Activated CD8-positive, alpha-beta memory T cell treated with anti-CD3 and anti-CD28 coated beads, Interleukin-2, amount 50 U/mL, for 48 hours (primary cell): ENCODE measurements at regions not wholly inside any gene's neighbourhood (a gene's known extent, or its start where the extent isn't known, plus 50 kb on each side); places are given as distances from the start of the nearest gene placed in this dataset.
"Not testable (repeated sequence)": the region's sequence is repeated elsewhere in the genome, so short reads cannot be mapped to it uniquely, and the experiment has no call there.

Experiments
- DNase-seq: peaks from one replicate; pipeline ENCODE4 v3.0.0-alpha.2; 2020

DNA sequence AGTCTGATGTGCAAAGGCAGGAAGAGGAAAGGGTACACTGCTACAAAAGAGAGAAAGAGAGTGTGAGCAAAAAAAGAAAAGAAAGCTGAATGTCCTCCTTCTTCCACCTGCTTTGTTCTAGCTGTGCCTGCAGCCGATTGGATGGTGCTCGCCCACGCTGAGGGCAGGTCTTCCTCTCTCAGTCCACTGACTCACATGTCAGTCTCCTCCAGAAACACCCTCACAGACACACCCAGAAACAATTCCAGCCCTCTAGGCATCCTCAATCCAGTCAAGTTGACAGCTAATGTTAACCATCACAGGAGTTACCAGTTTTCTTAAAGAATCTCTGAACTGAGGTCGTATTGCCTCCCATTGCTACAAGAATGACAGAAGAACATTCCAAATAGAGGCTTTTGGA is 411.9 kb upstream of the SASH1 start:
- DNase-seq, result no peak

GRCh38 chr6:147933224-147933623 is 409.4 kb upstream of the SASH1 start:
- DNase-seq, result no peak

DNA sequence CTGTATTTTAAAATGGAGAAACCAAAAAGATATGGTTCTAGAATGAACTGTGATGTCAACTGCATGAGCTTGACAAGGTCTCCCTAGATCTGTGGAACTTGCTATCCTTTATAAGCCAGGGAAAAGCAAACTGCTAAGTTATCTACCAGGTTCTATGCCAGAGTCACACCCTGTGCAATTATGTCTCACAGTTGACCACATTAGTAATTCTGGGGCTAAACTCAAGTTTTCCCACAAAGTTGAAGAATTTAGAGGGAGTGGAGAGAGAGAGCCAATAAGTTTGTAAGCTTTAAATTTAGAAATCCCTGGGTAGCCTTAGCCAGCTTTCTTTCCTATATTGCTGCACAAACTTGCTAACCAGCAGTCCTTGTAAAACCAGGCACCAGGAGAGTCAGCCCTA is 407.0 kb upstream of the SASH1 start:
- DNase-seq, result no peak

DNA sequence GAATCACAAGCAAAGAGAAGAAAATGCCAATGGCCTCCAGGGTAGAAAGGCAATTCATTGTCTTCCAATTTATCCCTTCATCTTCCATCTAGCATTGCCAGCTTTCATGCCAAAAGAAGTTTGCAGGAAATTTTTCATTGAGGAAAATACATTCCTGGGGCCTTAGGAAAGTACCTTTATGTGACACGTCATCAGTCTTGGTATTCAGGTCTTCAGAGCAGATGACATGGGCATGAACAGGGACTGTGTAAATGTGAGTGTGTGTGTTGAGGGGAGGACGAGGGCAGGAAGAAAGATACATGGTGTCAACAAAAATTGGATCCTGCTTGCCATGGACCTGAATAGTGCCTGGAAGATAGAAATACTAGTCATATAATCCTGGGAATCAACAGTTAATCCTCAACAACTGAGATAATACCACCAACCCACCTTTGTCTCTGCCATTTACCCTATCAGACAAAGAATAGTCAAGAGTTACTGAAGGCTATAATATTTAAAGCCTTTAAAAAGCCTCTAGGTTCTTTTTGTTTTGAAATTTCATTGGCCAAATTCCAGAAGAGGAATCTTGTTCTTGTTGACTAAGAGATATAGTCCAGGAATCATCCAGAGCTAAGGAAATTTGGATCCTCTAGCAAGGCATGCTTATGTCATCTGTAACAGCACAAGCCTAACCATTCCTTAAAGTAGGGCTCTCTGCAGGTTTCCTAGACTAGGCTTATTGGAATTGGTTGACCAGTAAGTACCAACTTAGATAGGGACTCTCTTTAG is 405.8 kb upstream of the SASH1 start:
- DNase-seq, result no peak

DNA sequence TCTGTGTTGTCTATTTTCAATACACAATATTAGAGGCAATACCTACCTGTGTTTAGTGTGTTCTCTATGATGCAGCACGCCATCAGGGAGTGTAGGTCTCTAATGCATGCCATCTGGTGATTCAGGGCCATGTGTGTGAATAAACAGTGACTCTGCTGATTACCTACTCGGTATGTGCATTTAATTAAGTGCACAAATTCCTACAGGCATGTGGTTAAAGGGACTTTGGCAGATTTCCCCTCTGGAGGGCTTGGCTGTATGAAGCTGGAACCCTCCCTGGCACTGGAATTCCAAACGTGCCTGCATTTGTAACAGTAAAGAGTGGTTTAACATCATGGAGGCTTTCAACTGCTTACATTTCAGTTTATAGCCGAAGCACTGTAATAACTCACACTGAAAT is 401.5 kb upstream of the SASH1 start:
- no peak for DNase-seq

DNA sequence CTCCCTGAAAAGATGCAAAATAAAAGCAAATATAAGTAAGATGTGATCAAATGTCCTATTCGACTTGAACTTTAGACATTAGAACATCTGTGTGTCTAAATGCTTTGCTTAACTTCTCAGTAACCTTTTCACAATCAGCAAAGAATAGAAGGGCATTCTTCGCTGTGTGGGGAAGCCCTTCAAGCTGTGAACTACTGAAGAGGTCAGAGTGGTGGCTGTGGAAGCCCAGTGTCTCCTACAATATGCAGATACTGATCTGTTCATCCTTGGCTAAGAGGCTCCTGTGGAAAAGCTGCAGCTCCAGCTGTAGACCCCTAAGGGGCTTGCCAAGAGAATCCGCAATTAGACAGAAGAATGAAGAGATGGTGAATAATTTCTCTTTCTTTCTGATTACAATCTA is 400.3 kb upstream of the SASH1 start:
- no peak for DNase-seq

GRCh38 chr6:147944122-147944521 is 398.5 kb upstream of the SASH1 start:
- no peak for DNase-seq

DNA sequence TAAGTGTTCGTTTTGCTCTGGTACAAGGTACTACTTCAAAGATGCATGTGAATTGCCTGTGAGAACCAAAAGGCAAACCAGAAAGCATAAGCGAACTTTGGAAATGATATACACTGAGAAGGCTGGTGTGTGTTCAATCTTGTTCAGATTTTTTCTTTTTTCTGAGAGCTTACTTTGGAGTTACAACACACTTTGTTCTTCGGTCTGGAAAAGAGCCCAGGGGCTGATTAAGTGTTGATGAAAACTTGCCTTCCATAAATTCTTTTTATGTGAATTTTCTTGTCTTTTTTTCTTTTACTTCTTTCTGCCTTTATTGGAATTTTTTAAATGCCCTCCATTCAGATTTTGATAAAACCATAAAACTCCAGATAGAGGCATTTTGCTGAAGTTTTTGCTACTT is 395.1 kb upstream of the SASH1 start:
- DNase-seq, result no peak

DNA sequence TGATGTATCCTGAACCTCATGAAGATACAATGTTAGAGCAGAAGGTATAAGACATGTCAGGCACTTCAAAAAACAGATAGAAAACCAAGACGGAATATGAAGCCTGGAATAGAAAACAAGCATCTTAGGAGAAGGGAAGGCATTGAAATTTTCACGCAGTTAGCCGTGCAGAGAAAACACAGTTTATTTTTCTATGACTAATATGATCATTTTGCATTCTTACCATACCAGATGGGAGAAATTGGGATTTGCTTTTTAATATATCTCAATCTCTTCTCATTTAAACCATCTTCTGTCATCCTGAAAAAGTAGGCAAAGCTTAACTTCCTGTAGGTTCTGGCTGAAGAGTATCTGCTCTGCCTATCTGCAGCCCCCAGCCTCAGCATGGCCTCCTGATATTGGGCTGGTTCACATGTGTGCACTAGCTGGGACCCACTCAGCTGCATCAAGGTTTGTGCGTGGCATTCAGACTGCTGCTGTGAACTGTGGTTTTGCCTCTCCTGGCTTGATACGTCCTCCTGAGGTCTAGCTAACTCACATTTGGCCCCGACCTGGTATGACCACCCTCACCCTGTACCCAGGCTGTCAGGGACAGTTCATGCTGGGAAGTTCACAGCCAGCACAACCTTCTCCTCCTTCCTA is 392.5 kb upstream of the SASH1 start:
- DNase-seq, result no peak

DNA sequence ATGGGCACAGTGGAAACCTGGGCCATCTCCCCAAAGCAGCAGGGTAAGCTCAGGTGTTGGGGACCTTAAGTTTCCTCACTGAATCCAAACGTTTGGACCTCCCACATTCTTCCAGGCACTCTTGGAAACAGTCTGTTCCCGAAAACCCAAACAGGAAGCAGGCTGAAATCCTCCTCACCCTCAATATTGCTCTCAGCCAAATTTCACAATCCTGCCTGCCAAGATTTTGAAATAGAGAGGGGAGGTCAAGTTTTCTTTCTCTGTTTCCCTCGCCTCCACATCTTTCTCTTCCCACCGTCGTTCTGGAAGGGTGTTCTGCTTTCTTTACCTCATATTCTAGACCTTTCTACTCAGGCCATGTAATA is 392.0 kb upstream of the SASH1 start:
- no peak for DNase-seq

DNA sequence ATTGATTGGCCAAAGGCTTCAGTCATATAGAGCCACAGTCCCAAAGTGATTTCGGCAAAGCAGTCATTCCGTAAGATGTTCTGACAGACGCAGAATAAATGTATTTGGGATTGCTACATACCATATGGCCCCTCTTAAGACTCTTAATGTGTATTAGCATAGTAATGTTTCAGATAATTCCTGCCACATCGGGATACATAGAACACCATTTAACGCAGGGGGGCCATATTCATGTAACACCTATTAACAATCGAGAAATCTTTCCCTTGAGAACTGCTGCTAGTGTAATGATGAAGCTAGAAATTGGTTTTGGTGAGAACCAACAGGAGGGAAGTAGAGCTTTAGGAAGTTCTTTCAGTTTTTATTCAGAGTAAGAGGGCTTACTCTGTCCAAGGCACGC is 390.9 kb upstream of the SASH1 start:
- DNase-seq, result no peak

- DNase-seq, result no peak
Measured at GRCh38 chr6:147954938-147955337, 387.7 kb upstream of the SASH1 start.

DNA sequence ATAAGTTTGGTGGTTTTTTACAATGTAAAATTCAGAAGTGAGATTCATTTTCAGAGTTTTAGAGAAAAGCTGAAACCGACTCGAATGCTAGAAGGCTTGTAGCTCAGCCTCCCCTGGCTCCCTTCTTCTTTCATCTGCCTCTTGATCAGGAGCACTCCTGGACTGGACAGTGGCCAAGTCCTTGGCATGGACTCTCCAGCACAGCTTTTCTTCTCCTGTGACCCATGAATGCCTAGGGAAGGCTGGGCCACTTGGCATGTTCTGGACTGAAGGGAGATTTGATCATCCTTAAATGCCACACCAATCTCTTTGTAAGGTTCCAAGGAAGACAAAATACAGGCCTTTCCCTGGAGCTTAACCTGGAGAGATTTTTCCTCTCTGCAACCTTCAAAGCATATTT is 384.0 kb upstream of the SASH1 start:
- DNase-seq, result no peak

GRCh38 chr6:147961481-147962141 is 381.0 kb upstream of the SASH1 start:
- no peak for DNase-seq

DNA sequence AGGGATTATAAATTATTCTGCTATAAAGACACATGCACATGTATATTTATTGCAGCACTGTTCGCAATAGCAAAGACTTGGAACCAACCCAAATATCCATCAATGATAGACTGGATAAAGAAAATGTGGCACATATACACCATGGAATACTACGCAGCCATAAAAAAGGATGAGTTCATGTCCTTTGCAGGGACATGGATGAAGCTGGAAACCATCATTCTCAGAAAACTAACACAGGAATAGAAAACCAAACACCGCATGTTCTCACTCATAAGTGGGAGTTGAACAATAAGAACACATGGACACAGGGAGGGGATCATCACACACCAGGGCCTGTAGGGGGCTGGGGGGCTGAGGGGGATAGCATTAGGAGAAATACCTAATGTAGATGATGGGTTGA is 377.2 kb upstream of the SASH1 start:
- DNase-seq, result not testable (repeated sequence)

DNA sequence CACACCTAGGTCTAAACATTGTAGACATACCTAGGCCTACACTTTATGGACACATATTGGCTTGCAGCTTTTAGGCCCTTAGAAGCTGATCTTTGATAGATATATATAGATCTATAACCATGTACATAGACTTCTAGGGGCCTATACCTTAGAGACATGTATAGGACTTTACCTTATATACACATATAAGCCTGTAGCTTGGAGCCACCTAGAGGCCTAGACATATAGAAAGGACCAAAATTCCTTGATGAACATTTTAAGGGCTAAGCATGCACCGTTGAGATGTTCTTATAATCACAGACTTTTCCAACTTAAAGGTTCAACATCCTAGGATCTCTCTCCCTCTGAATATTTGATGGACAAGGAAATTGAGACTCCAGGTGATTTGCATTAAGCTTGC is 371.7 kb upstream of the SASH1 start:
- DNase-seq, result no peak

- DNase-seq, result no peak
Measured at GRCh38 chr6:147972448-147972847, 370.2 kb upstream of the SASH1 start.

DNA sequence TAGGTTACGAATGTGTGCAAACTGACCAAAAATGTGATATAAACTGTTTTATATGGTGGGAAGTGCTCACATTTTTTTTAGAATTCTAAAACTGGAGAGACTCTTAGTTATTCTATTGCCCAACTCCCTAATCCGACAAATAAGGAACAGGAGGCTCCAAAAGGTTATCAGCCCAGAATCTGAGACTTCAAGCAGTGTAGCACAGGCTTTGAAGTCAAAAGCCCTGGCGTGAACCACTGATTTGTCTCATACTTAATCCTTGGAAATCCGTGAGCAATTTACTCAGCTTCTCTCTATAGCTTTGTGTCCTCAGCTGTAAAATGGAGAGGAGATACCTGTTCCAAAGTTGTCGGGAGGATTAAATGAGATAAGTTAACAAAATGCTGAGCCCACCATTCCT is 368.8 kb upstream of the SASH1 start:
- no peak for DNase-seq

GRCh38 chr6:147974376-147974775 is 368.3 kb upstream of the SASH1 start:
- no peak for DNase-seq

GRCh38 chr6:147977851-147978465 is 364.7 kb upstream of the SASH1 start:
- DNase-seq, result no peak

- no peak for DNase-seq
Measured at GRCh38 chr6:147979966-147980365, 362.7 kb upstream of the SASH1 start.

- no peak for DNase-seq
Measured at GRCh38 chr6:147983581-147984366, 358.9 kb upstream of the SASH1 start.

- DNase-seq, result no peak
Measured at GRCh38 chr6:147986846-147987245, 355.8 kb upstream of the SASH1 start.
